Breast epithelium (tissue), 3 donors: ENCODE measurements at regions not wholly inside any gene's neighbourhood (a gene's known extent, or its start where the extent isn't known, plus 50 kb on each side); places are given as distances from the start of the nearest gene placed in this dataset.

Experiments used
- POLR2A ChIP-seq: fragments of 450-650 bp; IDR thresholded peaks from one replicate; pipeline ENCODE4 v1.6.1; 2016; ENCODE audit warnings: antibody characterized with exemption, mild to moderate bottlenecking, moderate library complexity
- POLR2AphosphoS5 ChIP-seq, 3 donors: sonication (generic); formaldehyde crosslinking; IDR thresholded peaks; one replicate each; pipeline ENCODE4 v1.6.1; 2017; ENCODE audit warnings: antibody characterized with exemption in 3 of 3

DNA sequence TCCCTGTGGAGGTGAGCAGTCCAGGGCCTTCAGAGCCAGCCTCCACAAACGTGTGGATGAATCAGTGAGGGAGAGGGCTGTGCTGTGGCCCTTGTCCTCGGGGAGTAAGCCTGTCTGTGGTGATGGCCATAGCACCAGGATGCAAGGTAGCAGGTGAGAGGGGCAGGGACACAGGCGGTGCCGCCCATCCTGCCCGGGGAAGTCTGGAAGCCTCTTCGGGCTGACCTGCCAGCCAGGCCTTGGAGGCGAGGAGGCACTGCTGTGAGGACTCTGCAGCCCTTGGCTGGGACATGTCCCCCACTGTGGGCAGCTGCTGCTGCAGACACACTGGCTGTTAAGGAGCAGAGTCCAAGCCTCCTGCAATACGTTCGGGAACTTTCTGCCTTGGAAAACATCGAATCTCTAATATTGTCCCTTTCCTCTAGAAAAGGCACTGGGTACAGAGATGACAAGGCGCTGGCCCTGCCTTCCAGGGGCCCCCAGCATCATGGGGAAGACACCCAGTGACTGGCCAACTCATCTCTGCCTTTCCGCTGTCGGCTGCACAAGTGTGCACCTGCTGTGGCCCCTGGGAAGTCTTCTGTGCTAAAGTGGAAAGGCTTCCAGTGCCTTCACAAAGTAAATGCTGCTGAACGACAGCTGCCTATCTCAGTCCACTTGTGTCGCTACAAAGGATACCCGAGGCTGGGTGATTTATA, 101.4 kb downstream of the ADRA2C start:
- no peak for TF ChIP-seq POLR2AphosphoS5 (IDR thresholded peaks at IDR 0.05)
- no peak for TF ChIP-seq POLR2A
